Fibroblast of the aortic adventitia (primary cell): ENCODE measurements at regions not wholly inside any gene's neighbourhood (a gene's known extent, or its start where the extent isn't known, plus 50 kb on each side); places are given as distances from the start of the nearest gene placed in this dataset.

ENCODE experiments used
- DNase-seq: peaks from one replicate; pipeline ENCODE4 v3.0.0-alpha.2; 2010; ENCODE audit warnings: low read depth
- H3K4me3 ChIP-seq: 2 replicates; pipeline ENCODE4 v1.5.1; 2011; ENCODE audit warnings: low read depth, mild to moderate bottlenecking, control low read depth, low read length, moderate library complexity
- TF ChIP-seq, protein P1 (sequence below): IDR thresholded peaks from 2 replicates; pipeline ENCODE4 v1.5.1; 2011; ENCODE audit warnings: mild to moderate bottlenecking, low read length, control low read depth, inconsistent platforms; ENCODE audit not compliant: insufficient read depth

DNA sequence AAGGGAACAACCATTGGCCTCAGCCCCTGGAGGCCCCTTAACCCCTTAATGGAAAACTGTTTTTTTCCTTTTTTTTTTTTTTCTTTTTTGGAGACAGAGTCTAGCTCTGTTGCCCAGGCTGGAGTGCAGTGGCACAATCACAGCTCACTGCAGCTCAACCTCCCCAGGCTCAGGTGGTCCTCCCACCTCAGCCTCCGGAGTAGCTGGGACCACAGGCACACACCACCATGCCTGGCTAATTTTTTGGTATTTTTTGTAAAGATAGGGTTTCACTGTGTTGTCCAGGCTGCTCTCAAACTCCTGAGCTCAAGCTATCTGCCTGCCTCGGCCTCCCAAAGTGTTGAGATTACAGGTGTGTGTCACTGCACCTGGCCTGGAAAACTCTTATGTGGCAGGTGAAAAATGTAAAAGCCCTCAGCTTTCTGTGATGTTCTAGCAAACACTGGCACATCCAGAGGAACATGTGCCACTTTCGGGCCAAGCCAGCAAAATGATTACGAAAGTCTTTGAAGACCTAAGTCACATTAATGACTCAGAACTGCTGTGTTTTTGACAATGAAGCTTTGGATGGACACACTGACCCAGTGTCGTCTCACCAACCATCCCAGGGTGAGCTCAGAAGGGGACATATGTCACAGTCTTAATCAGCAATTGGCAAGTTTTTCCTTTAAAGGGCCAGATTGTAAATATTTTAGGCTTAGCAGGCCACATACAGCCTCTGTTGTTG lies 189.3 kb upstream of the TPM1 start:
- no peak for DNase-seq
- TF ChIP-seq, protein P1, sequence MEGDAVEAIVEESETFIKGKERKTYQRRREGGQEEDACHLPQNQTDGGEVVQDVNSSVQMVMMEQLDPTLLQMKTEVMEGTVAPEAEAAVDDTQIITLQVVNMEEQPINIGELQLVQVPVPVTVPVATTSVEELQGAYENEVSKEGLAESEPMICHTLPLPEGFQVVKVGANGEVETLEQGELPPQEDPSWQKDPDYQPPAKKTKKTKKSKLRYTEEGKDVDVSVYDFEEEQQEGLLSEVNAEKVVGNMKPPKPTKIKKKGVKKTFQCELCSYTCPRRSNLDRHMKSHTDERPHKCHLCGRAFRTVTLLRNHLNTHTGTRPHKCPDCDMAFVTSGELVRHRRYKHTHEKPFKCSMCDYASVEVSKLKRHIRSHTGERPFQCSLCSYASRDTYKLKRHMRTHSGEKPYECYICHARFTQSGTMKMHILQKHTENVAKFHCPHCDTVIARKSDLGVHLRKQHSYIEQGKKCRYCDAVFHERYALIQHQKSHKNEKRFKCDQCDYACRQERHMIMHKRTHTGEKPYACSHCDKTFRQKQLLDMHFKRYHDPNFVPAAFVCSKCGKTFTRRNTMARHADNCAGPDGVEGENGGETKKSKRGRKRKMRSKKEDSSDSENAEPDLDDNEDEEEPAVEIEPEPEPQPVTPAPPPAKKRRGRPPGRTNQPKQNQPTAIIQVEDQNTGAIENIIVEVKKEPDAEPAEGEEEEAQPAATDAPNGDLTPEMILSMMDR = no peak
- no peak overlapping the region for H3K4me3 ChIP-seq

GRCh38 chr15:62853841-62854225 lies 188.7 kb upstream of the TPM1 start:
- no peak overlapping the region for H3K4me3 ChIP-seq
- no peak for DNase-seq
- TF ChIP-seq, protein P1 = no peak

GRCh38 chr15:62854420-62855084 lies 188.0 kb upstream of the TPM1 start:
- no peak for DNase-seq
- TF ChIP-seq, protein P1 = no peak
- no peak overlapping the region for H3K4me3 ChIP-seq

- H3K4me3 ChIP-seq = no peak overlapping the region
- TF ChIP-seq, protein P1 = no peak
- no peak for DNase-seq
Observed at GRCh38 chr15:62855085-62855476, 187.5 kb upstream of the TPM1 start.

- no peak for DNase-seq
- TF ChIP-seq, protein P1 = no peak
- no peak overlapping the region for H3K4me3 ChIP-seq
Observed at GRCh38 chr15:62856466-62857246, 185.9 kb upstream of the TPM1 start.

GRCh38 chr15:62857411-62857853 lies 185.1 kb upstream of the TPM1 start:
- TF ChIP-seq, protein P1 = no peak
- no peak overlapping the region for H3K4me3 ChIP-seq
- no peak for DNase-seq
